Breast epithelium (tissue), 4 donors: ENCODE measurements at regions not wholly inside any gene's neighbourhood (a gene's known extent, or its start where the extent isn't known, plus 50 kb on each side); places are given as distances from the start of the nearest gene placed in this dataset.

Source experiments
- DNase-seq, 2 donors: peaks; one replicate each; pipeline ENCODE4 v3.0.0-alpha.2; 2019; ENCODE audit warnings: low spot score in 2 of 2
- H3K27ac ChIP-seq, 2 donors: fragments of 200-600 bp; sonication (generic) in 1 of 2; one replicate each; pipeline ENCODE4 v1.5.1; 2016 to 2019; ENCODE audit warnings: mild to moderate bottlenecking in 1 of 2
- H3K27me3 ChIP-seq, 2 donors: fragments of 200-600 bp; sonication (generic) in 1 of 2; one replicate each; pipeline versions ENCODE4 v1.5.1 to v1.6.0; 2017 to 2019; ENCODE audit warnings: control low read depth in 1 of 2, mild to moderate bottlenecking in 1 of 2
- H3K36me3 ChIP-seq: fragments of 200-600 bp; one replicate; pipeline ENCODE4 v1.5.1; 2019
- H3K4me1 ChIP-seq, 2 donors: fragments of 200-600 bp; sonication (generic); one replicate each; pipeline ENCODE4 v1.5.1; 2016 to 2019; ENCODE audit warnings: control low read depth in 1 of 2
- H3K4me3 ChIP-seq, 3 donors: fragments of 200-600 bp; sonication (generic); 1 replicate in 2 of 3; 2 replicates in 1 of 3; pipeline ENCODE4 v1.5.1; 2016 to 2019; ENCODE audit warnings: mild to moderate bottlenecking in 3 of 3, moderate library complexity in 2 of 3
- H3K9me3 ChIP-seq, 2 donors: fragments of 200-600 bp; sonication (generic) in 1 of 2; one replicate each; pipeline ENCODE4 v1.5.1; 2016 to 2019; ENCODE audit warnings: control low read depth in 1 of 2
- CTCF ChIP-seq, 3 donors: fragments of 450-650 bp; IDR thresholded peaks; one replicate each; pipeline ENCODE4 v1.5.1; 2016 to 2017; ENCODE audit warnings: antibody characterized with exemption in 3 of 3, mild to moderate bottlenecking in 3 of 3, moderate library complexity in 3 of 3
- POLR2A ChIP-seq: fragments of 450-650 bp; IDR thresholded peaks from one replicate; pipeline ENCODE4 v1.6.1; 2016; ENCODE audit warnings: antibody characterized with exemption, mild to moderate bottlenecking, moderate library complexity
- POLR2AphosphoS5 ChIP-seq, 3 donors: sonication (generic); formaldehyde crosslinking; IDR thresholded peaks; one replicate each; pipeline ENCODE4 v1.6.1; 2017; ENCODE audit warnings: antibody characterized with exemption in 3 of 3
- intact Hi-C: fragments of 100-400 bp; cut with DNase I; formaldehyde crosslinking; loops from one replicate; pipeline ENCODE4 v1.15.1; 2023; ENCODE audit warnings: low total_unique reads

- Histone ChIP-seq H3K36me3 (no peaks in the 10 kb centered on the region), H3K27me3 (no peaks in the 10 kb centered on the region), H3K27ac (no peak overlapping the region), H3K4me3 (no peak overlapping the region), H3K4me1 (no peaks in the 10 kb centered on the region), H3K9me3 (peaks cover 0 to 21% of the 10 kb centered on the region in 2 donors)
- TF ChIP-seq POLR2AphosphoS5 (IDR thresholded peaks at IDR 0.05): no peak
- TF ChIP-seq CTCF (IDR thresholded peaks at IDR 0.05): no peak
- TF ChIP-seq POLR2A: no peak
- intact Hi-C loops: no loop called here
- no peak for DNase-seq
Measured at GRCh38 chr9:29456940-29457339, 1883.7 kb upstream of the C9orf72 start.

- H3K4me1 ChIP-seq: no peaks in the 10 kb centered on the region
- no peaks in the 10 kb centered on the region for H3K36me3 ChIP-seq
- H3K27me3 ChIP-seq: no peaks in the 10 kb centered on the region
- TF ChIP-seq CTCF (IDR thresholded peaks at IDR 0.05) (no peak), POLR2A (no peak)
- intact Hi-C loops: no loop called here
- no peak overlapping the region for H3K27ac ChIP-seq
- H3K4me3 ChIP-seq: no peak overlapping the region
- no peak for DNase-seq
- H3K9me3 ChIP-seq: no peaks in the 10 kb centered on the region
Measured at GRCh38 chr9:29475471-29475870, 1902.2 kb upstream of the C9orf72 start.

- no peak for TF ChIP-seq POLR2AphosphoS5 (IDR thresholded peaks at IDR 0.05)
- no peak for TF ChIP-seq CTCF (IDR thresholded peaks at IDR 0.05)
- TF ChIP-seq POLR2A: no peak
- intact Hi-C loops: no loop called here
- Histone ChIP-seq H3K27me3 (no peaks in the 10 kb centered on the region), H3K9me3 (no peaks in the 10 kb centered on the region), H3K4me3 (no peak overlapping the region), H3K4me1 (no peaks in the 10 kb centered on the region), H3K36me3 (no peaks in the 10 kb centered on the region), H3K27ac (no peak overlapping the region)
- no peak for DNase-seq
Measured at GRCh38 chr9:29511680-29512079, 1938.4 kb upstream of the C9orf72 start.

GRCh38 chr9:29514336-29514735, 1941.1 kb upstream of the C9orf72 start:
- intact Hi-C loops: no loop called here
- Histone ChIP-seq H3K27me3 (no peaks in the 10 kb centered on the region), H3K27ac (no peak overlapping the region), H3K9me3 (no peaks in the 10 kb centered on the region), H3K4me1 (no peaks in the 10 kb centered on the region), H3K4me3 (no peak overlapping the region), H3K36me3 (no peaks in the 10 kb centered on the region)
- TF ChIP-seq POLR2A (no peak), CTCF (IDR thresholded peaks at IDR 0.05) (no peak), POLR2AphosphoS5 (IDR thresholded peaks at IDR 0.05) (no peak)
- no peak for DNase-seq

GRCh38 chr9:29514862-29515261, 1941.6 kb upstream of the C9orf72 start:
- Histone ChIP-seq H3K27ac (no peak overlapping the region), H3K27me3 (no peaks in the 10 kb centered on the region), H3K36me3 (no peaks in the 10 kb centered on the region), H3K4me3 (no peak overlapping the region), H3K4me1 (no peaks in the 10 kb centered on the region), H3K9me3 (no peaks in the 10 kb centered on the region)
- intact Hi-C loops: no loop called here
- no peak for DNase-seq
- no peak for TF ChIP-seq POLR2A
- no peak for TF ChIP-seq POLR2AphosphoS5 (IDR thresholded peaks at IDR 0.05)
- no peak for TF ChIP-seq CTCF (IDR thresholded peaks at IDR 0.05)
